Transverse colon (tissue), 3 donors: ENCODE measurements at regions not wholly inside any gene's neighbourhood (a gene's known extent, or its start where the extent isn't known, plus 50 kb on each side); places are given as distances from the start of the nearest gene placed in this dataset.

Experiments
- POLR2A ChIP-seq: fragments of 450-650 bp; IDR thresholded peaks from one replicate; pipeline ENCODE4 v1.6.1; 2016; ENCODE audit warnings: antibody characterized with exemption, mild to moderate bottlenecking, moderate library complexity
- TF ChIP-seq, protein P1 (sequence below), 5 experiments: fragments of 200-600 bp in 3 of 5; fragments of 450-650 bp in 2 of 5; sonication (generic) in 3 of 5; IDR thresholded peaks; 1 replicate in 2 of 5; 2 replicates in 3 of 5; pipeline ENCODE4 v1.5.1; 2016 to 2017; ENCODE audit warnings: antibody characterized with exemption in 5 of 5, inconsistent platforms in 3 of 5, mild to moderate bottlenecking in 2 of 5, moderate library complexity in 1 of 5

DNA sequence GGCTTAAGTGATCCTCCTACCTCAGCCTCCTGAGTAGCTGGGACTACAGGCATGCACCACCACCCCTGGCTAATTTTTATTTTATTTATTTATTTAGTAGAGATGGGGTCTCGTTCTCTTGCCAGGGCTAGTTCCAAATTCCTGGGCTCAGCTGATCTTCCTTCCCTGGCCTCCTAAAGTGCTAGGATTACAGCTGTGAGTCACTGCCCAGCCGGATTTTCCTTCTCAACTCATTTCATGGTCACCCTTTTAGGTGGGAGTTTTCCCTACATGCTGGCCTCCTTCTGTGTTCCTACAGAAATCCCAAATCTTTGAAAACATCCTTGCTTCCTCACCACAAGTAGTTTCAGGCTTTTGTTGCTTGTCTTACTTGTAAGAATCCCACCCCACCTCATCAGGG, 102.1 kb upstream of the SIAH1 start:
- TF ChIP-seq POLR2A: no peak
- TF ChIP-seq, protein P1, sequence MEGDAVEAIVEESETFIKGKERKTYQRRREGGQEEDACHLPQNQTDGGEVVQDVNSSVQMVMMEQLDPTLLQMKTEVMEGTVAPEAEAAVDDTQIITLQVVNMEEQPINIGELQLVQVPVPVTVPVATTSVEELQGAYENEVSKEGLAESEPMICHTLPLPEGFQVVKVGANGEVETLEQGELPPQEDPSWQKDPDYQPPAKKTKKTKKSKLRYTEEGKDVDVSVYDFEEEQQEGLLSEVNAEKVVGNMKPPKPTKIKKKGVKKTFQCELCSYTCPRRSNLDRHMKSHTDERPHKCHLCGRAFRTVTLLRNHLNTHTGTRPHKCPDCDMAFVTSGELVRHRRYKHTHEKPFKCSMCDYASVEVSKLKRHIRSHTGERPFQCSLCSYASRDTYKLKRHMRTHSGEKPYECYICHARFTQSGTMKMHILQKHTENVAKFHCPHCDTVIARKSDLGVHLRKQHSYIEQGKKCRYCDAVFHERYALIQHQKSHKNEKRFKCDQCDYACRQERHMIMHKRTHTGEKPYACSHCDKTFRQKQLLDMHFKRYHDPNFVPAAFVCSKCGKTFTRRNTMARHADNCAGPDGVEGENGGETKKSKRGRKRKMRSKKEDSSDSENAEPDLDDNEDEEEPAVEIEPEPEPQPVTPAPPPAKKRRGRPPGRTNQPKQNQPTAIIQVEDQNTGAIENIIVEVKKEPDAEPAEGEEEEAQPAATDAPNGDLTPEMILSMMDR (IDR thresholded peaks at IDR 0.05): no peak
